Right ventricle myocardium superior (tissue), 1 donor: ENCODE measurements at regions not wholly inside any gene's neighbourhood (a gene's known extent, or its start where the extent isn't known, plus 50 kb on each side); places are given as distances from the start of the nearest gene placed in this dataset.
A peak's percentile ranks its signal among the peaks of the same experiment; 100 is the strongest.
"Not testable (repeated sequence)": the region's sequence is repeated elsewhere in the genome, so short reads cannot be mapped to it uniquely, and the experiment has no call there.

Experiments used
- ATAC-seq: fragments of 200-7000 bp; cut with Tn5 transposase; one replicate; pipeline ENCODE4 v1.9.1; 2020; ENCODE audit warnings: mild to moderate bottlenecking; ENCODE audit not compliant: poor library complexity
- DNase-seq: peaks from one replicate; pipeline ENCODE4 v3.0.0-alpha.2; 2020
- intact Hi-C: fragments of 100-400 bp; cut with DNase I; formaldehyde crosslinking; loops from one replicate; pipeline ENCODE4 v1.11.2; 2022
- donor health status: DM: no; HTN: yes; CAD: no; lungs with severe emphysema.

- DNase-seq, intact Hi-C loops: not testable (repeated sequence)
- peak; percentile 61 for ATAC-seq
These were observed 4366.7 kb upstream of the TPTE start for GRCh38 chr21:6154524-6155320.

- DNase-seq, ATAC-seq, intact Hi-C loops: not testable (repeated sequence)
These were observed 4364.5 kb upstream of the TPTE start for GRCh38 chr21:6156712-6157389.

GRCh38 chr21:6157515-6157914 is 4363.9 kb upstream of the TPTE start:
- ATAC-seq, intact Hi-C loops, DNase-seq: not testable (repeated sequence)

DNA sequence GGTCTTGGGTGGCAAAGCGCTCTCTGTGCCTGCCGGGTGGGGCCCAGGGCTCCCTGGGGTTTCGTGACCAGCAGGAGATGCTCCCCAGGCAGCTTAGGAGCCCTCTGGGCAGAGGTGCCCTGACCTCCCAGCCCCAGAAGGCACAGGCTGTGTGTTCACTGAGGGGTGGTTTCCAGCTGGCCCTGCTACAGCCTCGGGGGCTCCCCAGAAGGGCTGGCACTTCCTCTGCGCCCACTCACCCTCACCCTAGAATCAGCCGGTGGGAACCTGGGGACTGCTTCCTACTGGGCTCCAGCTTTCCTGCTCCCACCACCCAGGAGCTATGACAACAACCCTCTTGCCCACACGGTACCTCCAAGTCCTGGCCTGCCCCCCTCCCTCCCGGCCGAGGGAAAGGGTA is 4363.2 kb upstream of the TPTE start:
- DNase-seq, ATAC-seq: not testable (repeated sequence)

More for the DNA sequence above, 4363.2 kb upstream of the TPTE start:
- intact Hi-C loops: not testable (repeated sequence)
